Keratinocyte (primary cell): ENCODE measurements at regions not wholly inside any gene's neighbourhood (a gene's known extent, or its start where the extent isn't known, plus 50 kb on each side); places are given as distances from the start of the nearest gene placed in this dataset.

Experiments
- DNase-seq: peaks from one replicate; pipeline ENCODE4 v3.0.0-alpha.2; 2011; ENCODE audit warnings: low read depth, missing footprints, low spot score
- FAIRE-seq: peaks from 2 replicates; lab custom pipeline; 2011; peaks lifted over from hg19 to GRCh38; lab: Jason Lieb, UNC
- H2AFZ ChIP-seq: 2 replicates; pipeline ENCODE4 v1.6.0; 2012; ENCODE audit warnings: low read length, control low read depth, inconsistent platforms; ENCODE audit not compliant: control insufficient read depth
- H3K27ac ChIP-seq: 2 replicates; pipeline ENCODE4 v1.5.1; 2011; ENCODE audit warnings: low read length; ENCODE audit not compliant: control insufficient read depth, insufficient read depth
- H3K27me3 ChIP-seq: 3 replicates; pipeline ENCODE4 v1.6.0; 2011; ENCODE audit warnings: low read length; ENCODE audit not compliant: control insufficient read depth, insufficient read depth; ENCODE audit errors: extremely low read depth
- H3K36me3 ChIP-seq, 2 experiments: 2 replicates in 1 of 2; 3 replicates in 1 of 2; pipeline ENCODE4 v1.5.1; 2011; ENCODE audit warnings: low read length in 2 of 2, mild to moderate bottlenecking in 1 of 2; ENCODE audit not compliant: control insufficient read depth in 2 of 2, insufficient read depth in 2 of 2; ENCODE audit errors: extremely low read depth in 1 of 2
- H3K4me1 ChIP-seq: 3 replicates; pipeline ENCODE4 v1.5.1; 2011; ENCODE audit warnings: low read length; ENCODE audit not compliant: control insufficient read depth, insufficient read depth; ENCODE audit errors: extremely low read depth
- H3K4me2 ChIP-seq: 3 replicates; pipeline ENCODE4 v1.6.0; 2011; ENCODE audit warnings: low read depth, low read length; ENCODE audit not compliant: control insufficient read depth, insufficient read depth; ENCODE audit errors: extremely low read depth
- H3K4me3 ChIP-seq, 3 experiments: fragments of 200-600 bp in 1 of 3; sonication (generic) in 1 of 3; 2 replicates in 2 of 3; 3 replicates in 1 of 3; pipeline ENCODE4 v1.5.1; 2011 to 2016; ENCODE audit warnings: low read length in 3 of 3, mild to moderate bottlenecking in 3 of 3, control low read depth in 2 of 3, inconsistent platforms in 1 of 3, low read depth in 1 of 3, mixed read lengths in 1 of 3, mixed run types in 1 of 3, moderate library complexity in 1 of 3; ENCODE audit not compliant: control insufficient read depth in 2 of 3, insufficient read depth in 2 of 3; ENCODE audit errors: extremely low read depth in 1 of 3
- H3K79me2 ChIP-seq: 2 replicates; pipeline ENCODE4 v1.6.0; 2012; ENCODE audit warnings: low read length; ENCODE audit not compliant: control insufficient read depth, insufficient read depth
- H3K9ac ChIP-seq: 3 replicates; pipeline ENCODE4 v1.6.0; 2011; ENCODE audit warnings: low read length; ENCODE audit not compliant: control insufficient read depth, insufficient read depth; ENCODE audit errors: extremely low read depth
- H3K9me1 ChIP-seq: 3 replicates; pipeline ENCODE4 v1.6.0; 2011; ENCODE audit warnings: low read length; ENCODE audit not compliant: control insufficient read depth, insufficient read depth; ENCODE audit errors: extremely low read depth
- H3K9me3 ChIP-seq: 2 replicates; pipeline ENCODE4 v1.5.1; 2012; ENCODE audit warnings: low read depth, low read length; ENCODE audit not compliant: control insufficient read depth
- H4K20me1 ChIP-seq: 3 replicates; pipeline ENCODE4 v1.6.0; 2011; ENCODE audit warnings: low read length; ENCODE audit not compliant: control insufficient read depth, insufficient read depth; ENCODE audit errors: extremely low read depth
- EZH2 ChIP-seq: IDR thresholded peaks from one replicate; pipeline ENCODE4 v1.6.1; 2012; ENCODE audit warnings: inconsistent platforms, mild to moderate bottlenecking, low read length, moderate library complexity
- dilution Hi-C: fragments of 300-500 bp; cut with MboI; formaldehyde crosslinking; loops from one replicate; pipeline ENCODE4 v1.7.0; 2020; ENCODE audit warnings: low sequenced_read_pairs; ENCODE audit not compliant: extremely low pct_ligation_motif_present
- TF ChIP-seq, protein P1 (sequence below), 3 experiments: IDR thresholded peaks in 1 of 3; conservative IDR thresholded peaks in 1 of 3; optimal IDR thresholded peaks in 1 of 3; 2 replicates in 2 of 3; 3 replicates in 1 of 3; pipeline versions ENCODE3 to v1.5.1; 2011; ENCODE audit warnings: low read length in 3 of 3, mild to moderate bottlenecking in 3 of 3, moderate library complexity in 2 of 3, control low read depth in 1 of 3, inconsistent platforms in 1 of 3; ENCODE audit not compliant: insufficient read depth in 2 of 3; ENCODE audit errors: extremely low read depth in 1 of 3

DNA sequence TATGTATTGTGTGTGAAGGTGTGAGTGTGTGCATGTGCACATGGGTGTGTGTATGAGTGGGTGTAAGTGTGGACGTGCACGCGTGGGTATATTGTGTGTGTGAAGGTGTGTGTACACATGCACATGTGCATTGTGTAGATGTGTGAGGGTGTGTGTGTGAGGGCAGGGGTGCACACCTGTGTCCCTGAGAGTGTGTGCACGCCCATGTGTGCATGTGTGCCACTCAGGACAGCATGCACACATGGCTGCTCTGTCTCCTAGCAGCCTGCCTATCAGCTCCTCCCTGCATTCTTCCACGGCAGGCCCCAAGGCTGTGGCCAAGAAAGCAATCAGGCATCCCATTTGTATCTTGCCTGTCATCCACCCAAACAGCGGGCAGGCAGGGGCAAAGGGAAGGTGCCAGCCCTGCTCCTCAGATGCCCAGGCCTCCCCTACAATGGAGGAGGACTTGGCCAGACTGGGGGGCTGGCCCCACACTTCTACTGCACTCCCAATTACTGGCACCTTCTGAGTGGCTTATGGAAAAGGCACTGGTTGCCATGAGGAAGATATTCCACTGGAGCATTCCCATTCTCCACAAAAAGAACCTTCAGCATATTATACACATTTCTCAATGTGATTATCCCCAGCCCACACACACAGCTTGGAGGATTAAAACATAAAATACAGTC, 380.4 kb upstream of the ZMIZ1 start:
- Histone ChIP-seq H3K4me3 (no peak overlapping the region), H3K27ac (no peak overlapping the region), H3K36me3 (no peaks in the 10 kb centered on the region), H3K9ac (no peak overlapping the region), H3K4me1 (no peaks in the 10 kb centered on the region), H3K9me1 (no peaks in the 10 kb centered on the region), H4K20me1 (no peaks in the 10 kb centered on the region), H3K4me2 (no peak overlapping the region), H3K9me3 (no peaks in the 10 kb centered on the region), H3K79me2 (no peaks in the 10 kb centered on the region), H3K27me3 (peaks cover 16% of the 10 kb centered on the region), H2AFZ (no peak overlapping the region)
- no peak for FAIRE-seq
- no peak for TF ChIP-seq EZH2
- TF ChIP-seq, protein P1, sequence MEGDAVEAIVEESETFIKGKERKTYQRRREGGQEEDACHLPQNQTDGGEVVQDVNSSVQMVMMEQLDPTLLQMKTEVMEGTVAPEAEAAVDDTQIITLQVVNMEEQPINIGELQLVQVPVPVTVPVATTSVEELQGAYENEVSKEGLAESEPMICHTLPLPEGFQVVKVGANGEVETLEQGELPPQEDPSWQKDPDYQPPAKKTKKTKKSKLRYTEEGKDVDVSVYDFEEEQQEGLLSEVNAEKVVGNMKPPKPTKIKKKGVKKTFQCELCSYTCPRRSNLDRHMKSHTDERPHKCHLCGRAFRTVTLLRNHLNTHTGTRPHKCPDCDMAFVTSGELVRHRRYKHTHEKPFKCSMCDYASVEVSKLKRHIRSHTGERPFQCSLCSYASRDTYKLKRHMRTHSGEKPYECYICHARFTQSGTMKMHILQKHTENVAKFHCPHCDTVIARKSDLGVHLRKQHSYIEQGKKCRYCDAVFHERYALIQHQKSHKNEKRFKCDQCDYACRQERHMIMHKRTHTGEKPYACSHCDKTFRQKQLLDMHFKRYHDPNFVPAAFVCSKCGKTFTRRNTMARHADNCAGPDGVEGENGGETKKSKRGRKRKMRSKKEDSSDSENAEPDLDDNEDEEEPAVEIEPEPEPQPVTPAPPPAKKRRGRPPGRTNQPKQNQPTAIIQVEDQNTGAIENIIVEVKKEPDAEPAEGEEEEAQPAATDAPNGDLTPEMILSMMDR (optimal IDR thresholded peaks at IDR 0.05 in 1 of 3, IDR thresholded peaks at IDR 0.05 in 1 of 3, conservative IDR thresholded peaks at IDR 0.05 in 1 of 3; ENCODE audit: extremely low read depth in 1 of 3, insufficient read depth in 2 of 3, low read length in 3 of 3), result no peak
- no peak for DNase-seq
- dilution Hi-C loops, result no loop called here

DNA sequence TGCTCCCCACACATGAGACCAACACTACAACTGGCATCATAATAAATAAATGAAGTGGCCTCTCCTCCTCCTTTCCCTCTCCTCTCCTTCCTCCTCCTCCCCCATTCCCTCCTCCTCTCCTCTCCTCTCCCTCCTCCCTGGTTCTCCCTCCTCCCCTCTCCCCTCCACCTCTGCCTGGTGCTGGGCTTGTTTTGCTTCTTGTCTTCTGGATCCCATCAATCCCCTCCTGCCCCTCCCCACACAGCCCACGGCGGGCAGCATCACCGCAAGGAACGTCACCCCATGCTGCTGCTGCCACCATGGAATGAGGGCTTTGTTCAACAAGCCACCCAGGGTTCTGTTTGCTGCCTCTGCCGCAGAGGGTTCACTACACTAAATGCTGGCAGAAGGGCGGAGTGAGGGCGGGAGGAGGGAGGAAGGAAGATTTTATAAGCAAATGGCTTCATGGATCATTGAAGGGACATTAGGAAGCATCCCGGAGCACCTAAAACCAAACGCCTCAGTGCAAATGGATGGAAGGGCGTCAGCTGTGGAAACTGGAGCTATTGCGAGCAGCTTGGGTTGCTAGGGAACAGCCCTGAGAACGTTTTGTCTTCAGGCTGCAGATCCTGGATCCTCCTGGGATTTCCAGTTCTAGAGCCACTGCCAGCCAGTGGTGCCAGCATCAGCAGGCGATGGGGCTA, 379.7 kb upstream of the ZMIZ1 start:
- Histone ChIP-seq H3K4me1 (no peaks in the 10 kb centered on the region), H3K79me2 (no peaks in the 10 kb centered on the region), H3K9ac (no peak overlapping the region), H3K4me3 (no peak overlapping the region), H3K9me3 (no peaks in the 10 kb centered on the region), H3K36me3 (no peaks in the 10 kb centered on the region), H3K4me2 (no peak overlapping the region), H2AFZ (no peak overlapping the region), H3K9me1 (no peaks in the 10 kb centered on the region), H3K27me3 (peaks cover 16% of the 10 kb centered on the region), H3K27ac (no peak overlapping the region), H4K20me1 (no peaks in the 10 kb centered on the region)
- no peak for DNase-seq
- dilution Hi-C loops, result no loop called here
- no peak for FAIRE-seq
- TF ChIP-seq, protein P1 (optimal IDR thresholded peaks at IDR 0.05 in 1 of 3, IDR thresholded peaks at IDR 0.05 in 1 of 3, conservative IDR thresholded peaks at IDR 0.05 in 1 of 3; ENCODE audit: extremely low read depth in 1 of 3, insufficient read depth in 2 of 3, low read length in 3 of 3), result no peak
